22Rv1 (cell line): ENCODE measurements at regions not wholly inside any gene's neighbourhood (a gene's known extent, or its start where the extent isn't known, plus 50 kb on each side); places are given as distances from the start of the nearest gene placed in this dataset.

ENCODE experiments used
- CTCF ChIP-seq: fragments of 450-650 bp; IDR thresholded peaks from 2 replicates; pipeline ENCODE4 v1.5.1; 2017; ENCODE audit warnings: mild to moderate bottlenecking
- ZFX ChIP-seq: fragments of 450-650 bp; IDR thresholded peaks from 2 replicates; pipeline ENCODE4 v1.6.1; 2017; ENCODE audit warnings: antibody characterized with exemption, borderline replicate concordance

DNA sequence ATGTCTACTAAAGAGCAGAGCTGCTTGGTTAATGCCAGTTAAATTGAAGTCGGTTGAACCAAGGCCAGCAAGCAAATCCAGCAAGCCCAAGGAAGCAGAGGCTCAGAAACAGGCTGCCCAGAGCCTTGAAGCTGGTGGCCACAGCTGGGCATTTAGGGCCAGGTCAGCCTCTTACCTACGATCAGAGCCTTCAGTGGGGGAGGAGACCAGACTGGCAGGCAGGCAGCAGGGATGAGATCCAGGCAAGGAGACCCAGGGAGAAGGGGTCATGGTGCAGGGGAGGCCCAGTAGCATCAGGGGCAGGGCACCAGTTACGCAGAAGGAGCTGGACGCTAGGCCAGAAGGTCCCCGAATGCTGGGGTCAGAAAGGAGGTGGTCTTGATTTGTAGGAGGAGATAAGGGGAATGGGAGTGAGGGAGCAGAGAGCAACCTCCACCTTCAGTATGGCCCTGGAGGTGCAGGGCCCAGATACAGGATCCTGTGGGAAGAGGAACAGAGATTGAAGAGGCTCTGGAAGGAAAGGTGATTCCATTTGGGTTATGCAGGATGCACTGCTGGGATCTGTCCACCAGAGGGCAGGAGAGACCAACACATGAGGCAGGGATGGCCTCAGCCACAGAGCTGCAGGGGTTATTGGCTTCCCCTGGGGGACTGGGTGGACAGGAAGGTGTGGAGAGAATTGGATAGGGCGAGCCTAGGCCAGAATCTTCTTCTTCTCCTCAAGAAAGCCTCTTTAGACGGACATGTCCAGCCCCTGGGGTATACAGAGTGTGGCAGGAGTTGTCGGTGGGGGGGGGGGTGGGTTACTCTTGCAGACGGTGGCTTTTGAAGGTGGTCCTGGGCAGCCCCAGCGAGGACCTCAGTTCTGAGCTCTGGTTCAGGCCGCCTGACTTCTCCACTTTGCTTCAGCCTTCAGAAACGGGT, 132.6 kb upstream of the PODXL start:
- no peak for TF ChIP-seq ZFX
- peak; percentile 96 for TF ChIP-seq CTCF
